Prostate gland (tissue), 2 donors: ENCODE measurements at regions not wholly inside any gene's neighbourhood (a gene's known extent, or its start where the extent isn't known, plus 50 kb on each side); places are given as distances from the start of the nearest gene placed in this dataset.

Experiments
- POLR2A ChIP-seq: fragments of 450-650 bp; IDR thresholded peaks from one replicate; pipeline ENCODE4 v1.6.1; 2016; ENCODE audit warnings: antibody characterized with exemption, mild to moderate bottlenecking
- TF ChIP-seq, protein P1 (sequence below), 4 experiments: fragments of 200-600 bp in 2 of 4; fragments of 450-650 bp in 2 of 4; sonication (generic) in 2 of 4; IDR thresholded peaks; 1 replicate in 3 of 4; 2 replicates in 1 of 4; pipeline ENCODE4 v1.5.1; 2016 to 2019; ENCODE audit warnings: antibody characterized with exemption in 4 of 4, mild to moderate bottlenecking in 2 of 4, moderate library complexity in 2 of 4

- TF ChIP-seq, protein P1, sequence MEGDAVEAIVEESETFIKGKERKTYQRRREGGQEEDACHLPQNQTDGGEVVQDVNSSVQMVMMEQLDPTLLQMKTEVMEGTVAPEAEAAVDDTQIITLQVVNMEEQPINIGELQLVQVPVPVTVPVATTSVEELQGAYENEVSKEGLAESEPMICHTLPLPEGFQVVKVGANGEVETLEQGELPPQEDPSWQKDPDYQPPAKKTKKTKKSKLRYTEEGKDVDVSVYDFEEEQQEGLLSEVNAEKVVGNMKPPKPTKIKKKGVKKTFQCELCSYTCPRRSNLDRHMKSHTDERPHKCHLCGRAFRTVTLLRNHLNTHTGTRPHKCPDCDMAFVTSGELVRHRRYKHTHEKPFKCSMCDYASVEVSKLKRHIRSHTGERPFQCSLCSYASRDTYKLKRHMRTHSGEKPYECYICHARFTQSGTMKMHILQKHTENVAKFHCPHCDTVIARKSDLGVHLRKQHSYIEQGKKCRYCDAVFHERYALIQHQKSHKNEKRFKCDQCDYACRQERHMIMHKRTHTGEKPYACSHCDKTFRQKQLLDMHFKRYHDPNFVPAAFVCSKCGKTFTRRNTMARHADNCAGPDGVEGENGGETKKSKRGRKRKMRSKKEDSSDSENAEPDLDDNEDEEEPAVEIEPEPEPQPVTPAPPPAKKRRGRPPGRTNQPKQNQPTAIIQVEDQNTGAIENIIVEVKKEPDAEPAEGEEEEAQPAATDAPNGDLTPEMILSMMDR (IDR thresholded peaks at IDR 0.05): no peak
- no peak for TF ChIP-seq POLR2A
These were observed 250.6 kb downstream of the C7orf25 start for GRCh38 chr7:42661312-42661711.
